GM19395 (cell line): ENCODE measurements at regions not wholly inside any gene's neighbourhood (a gene's known extent, or its start where the extent isn't known, plus 50 kb on each side); places are given as distances from the start of the nearest gene placed in this dataset.

Source experiments
- ATAC-seq: cut with Tn5 transposase; IDR thresholded peaks from one replicate; pipeline ENCODE4 v1.9.1; 2021; ENCODE audit warnings: mild to moderate bottlenecking, moderate library complexity; ENCODE audit not compliant: unreplicated experiment

DNA sequence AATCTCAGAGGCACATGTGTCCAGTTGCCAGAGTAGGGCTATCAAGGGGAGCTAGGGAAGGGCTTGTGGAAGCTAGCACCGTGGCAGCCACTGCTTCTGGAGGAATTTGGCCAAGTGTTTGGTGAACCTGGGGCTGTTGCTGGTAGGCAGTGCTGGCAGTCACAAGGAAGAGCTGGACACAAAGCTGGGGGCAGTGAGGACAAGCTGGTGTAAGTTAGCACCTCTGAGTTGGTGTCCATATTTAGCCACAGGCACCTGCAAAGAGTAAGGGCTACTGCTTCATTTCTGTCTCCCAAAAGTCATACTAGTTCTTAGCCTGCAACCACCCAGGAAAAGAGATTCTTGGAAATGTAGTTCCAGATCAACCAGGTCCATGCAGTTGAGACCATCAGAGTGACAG lies 359.4 kb downstream of the CSNK1G3 start:
- ATAC-seq: no peak

DNA sequence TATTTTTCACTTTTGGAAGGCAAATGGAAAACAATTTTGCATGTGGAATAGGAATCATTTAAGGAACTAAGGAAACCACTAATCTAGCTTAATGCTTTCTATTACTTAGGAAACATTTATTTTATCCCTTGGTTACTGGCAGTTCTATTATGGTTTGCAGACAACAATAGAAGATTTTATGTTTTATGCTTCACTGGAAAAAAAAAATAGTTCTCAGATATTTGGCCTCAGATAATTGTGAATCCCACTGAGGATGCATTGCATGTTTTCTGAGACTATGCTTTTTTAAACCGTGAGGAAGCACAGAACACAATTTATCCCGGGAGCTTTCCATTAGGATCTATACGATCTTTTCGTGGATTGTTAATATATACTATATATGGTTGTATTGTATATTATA lies 356.9 kb downstream of the CSNK1G3 start:
- no peak for ATAC-seq

DNA sequence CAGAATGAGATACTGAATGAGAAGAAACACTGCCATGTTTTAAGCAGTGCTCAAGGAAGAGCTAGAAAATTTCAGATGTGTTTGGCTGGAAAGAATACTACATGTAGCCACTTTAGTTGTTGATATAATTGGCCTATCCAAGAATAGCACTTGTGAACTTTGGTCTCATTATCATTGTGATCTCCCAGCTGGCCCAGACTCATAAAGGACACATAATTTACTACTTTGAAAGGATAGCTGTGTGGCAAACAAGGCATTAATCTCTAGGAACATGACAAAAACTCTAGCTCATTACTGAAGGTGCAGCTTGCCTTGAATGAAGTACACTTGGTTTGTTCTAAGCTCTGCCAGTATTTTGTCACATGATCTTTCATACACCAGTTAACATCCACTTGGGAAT lies 356.3 kb downstream of the CSNK1G3 start:
- no peak for ATAC-seq

DNA sequence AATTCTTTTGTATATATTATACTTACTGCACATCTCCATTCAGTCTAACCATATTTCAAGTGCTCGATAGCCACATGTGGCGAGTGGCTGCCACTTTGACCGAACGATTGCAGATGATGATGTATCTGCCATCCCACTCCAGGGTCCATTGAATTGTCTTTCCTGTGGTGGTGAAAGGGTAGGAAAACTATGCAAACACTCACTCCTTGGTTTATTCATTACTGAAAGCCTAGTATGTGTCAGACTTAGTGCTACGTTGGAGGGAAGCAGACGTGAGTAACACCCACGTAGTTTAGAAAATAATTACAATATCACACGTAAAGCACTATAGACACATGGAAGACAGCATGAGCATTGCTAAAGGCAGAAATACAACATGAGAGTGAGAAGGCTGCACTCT lies 353.7 kb downstream of the CSNK1G3 start:
- ATAC-seq: no peak

DNA sequence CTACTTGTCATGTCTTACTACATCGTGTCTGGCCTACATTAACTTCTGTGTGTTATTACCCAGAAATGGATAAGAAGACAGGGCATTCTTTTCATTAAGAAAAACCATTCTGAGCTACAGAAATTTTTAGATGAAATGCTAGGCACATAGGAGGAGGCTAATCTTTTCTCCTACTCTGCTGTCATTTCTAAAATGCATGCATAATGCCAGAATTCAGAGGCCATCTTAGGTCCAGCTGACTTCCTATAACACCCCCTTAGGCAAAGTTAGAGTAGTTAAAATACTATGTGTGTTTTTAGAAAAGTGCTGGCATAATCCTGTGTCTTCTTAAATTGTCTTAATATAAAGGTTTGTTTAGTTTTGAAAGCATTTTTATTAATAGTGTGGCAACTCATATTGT lies 352.6 kb downstream of the CSNK1G3 start:
- ATAC-seq: no peak

DNA sequence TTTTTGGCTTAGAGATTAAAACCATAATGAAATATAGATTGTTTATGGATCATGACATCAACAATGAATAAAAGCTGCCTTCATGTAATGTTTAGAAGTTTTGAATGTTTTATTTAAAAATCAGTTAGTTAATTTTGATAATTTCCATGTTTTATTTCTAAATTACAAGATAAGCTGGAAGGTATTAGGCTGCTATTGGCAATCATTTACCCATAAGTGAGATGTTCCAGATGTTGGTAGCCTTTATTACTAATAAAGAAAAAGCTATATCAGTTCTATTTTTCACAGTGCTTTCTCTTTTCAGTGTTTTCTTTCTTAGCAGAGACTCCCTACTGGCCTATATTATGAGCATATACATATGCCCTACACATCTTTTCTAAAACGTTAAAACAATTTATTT lies 347.0 kb downstream of the CSNK1G3 start:
- no peak for ATAC-seq

DNA sequence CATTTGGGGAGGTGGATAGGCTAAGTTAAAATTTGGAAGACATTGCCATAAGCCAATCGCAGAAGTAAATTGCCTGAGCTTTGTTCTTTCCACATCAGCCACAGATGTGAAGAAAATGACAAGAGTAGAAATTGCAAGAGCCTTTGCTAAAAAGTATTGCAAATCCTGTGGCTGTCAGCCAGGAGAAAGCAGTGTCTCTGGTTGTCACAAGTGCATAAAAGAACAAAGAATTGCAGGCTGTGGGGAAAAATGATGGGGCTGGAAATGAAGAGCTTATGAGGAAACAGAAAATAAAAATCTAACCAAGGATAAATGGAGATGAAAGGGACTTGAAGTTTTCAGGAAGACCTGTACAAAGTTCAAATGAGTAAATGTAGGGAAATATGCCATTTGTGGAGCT lies 344.8 kb downstream of the CSNK1G3 start:
- no peak for ATAC-seq

DNA sequence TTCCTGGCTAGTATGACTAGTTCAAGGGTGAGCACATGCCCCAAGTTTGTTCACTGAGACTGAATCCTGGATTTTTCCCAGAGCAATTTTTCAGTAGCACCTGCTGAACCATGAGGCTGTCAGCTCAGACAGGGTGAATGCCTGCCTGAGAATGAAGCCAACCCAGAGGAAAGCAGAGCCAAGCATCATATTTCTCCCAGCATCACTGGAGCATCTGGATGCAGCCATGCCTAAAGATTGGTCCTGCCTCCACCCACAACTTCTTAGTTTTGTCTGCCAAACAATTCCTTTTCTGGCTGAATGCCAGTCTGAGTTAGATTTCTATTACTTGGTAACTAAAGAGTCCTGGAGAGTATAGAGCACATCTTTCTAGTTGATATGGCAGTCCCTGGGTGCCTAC lies 343.6 kb downstream of the CSNK1G3 start:
- ATAC-seq: no peak

DNA sequence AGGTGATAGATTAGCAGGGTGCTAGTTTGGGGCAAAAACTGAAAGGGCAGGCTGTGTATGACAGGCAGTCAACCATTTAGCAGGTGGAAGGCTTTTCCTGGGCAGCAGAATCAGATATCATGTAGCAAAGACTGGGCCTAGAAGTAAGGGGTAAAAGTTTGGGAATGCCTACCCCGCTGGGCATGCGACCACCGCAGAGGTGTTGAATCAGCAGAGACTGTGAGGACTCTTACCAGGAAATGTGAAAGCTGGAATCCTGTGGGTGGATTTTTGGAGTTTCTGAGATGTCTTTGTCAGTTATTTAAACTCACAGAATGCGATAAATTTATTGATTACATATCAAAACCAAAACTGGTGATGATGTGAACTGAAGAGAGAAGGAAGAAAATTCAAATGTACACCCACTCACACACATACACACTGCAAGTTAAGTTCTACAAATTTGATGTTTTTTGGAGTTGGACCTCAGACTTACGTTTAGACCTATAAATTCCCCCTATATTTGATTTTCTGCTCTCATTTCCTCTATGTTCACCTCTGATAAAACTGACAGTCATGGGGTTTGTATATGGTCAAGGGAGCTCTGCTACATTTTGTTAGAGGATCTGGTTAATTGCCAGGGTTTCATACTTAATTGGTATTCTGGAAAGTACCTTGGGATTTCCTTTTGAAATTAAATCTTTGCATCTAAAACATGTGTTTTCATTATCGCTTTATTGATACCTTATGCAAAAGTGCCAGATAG lies 333.6 kb downstream of the CSNK1G3 start:
- no peak for ATAC-seq

DNA sequence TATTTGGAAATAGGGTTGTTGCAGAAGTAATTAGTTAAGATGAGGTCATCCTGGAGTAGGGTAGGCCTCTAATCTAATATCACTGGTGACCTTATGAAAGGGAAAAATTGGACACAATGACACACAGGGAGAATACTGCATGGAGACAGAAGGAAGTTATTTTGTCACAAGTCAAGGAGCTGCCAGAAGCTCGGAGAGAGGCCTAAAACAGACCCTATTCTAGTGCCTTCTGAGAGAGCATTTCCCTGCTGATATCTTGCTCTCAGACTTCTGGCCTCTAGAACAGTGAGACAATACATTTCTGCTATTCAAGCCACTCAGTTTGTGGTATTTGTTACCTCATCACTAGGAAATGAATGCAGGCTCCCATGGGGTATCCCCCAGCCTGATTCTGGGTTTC lies 332.9 kb downstream of the CSNK1G3 start:
- no peak for ATAC-seq

DNA sequence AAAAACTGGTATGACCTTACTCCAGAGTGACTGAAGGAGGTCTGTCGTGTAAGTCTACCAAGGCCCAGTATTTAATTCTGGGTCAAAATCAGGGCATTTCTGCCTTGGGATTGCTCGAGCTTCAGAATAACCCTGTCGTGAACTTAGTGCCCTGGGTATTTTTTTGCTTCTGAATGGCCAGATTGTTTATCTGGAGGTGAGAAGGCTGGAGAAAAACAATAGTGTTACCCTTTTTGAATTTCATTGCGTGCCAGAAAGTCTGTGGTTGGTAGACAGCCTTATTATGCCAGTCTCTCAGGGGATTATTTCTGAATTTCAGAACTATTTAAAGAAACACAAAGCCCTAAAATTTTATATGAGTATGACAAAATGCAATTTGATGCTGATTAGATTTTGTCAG lies 323.4 kb downstream of the CSNK1G3 start:
- ATAC-seq: no peak

DNA sequence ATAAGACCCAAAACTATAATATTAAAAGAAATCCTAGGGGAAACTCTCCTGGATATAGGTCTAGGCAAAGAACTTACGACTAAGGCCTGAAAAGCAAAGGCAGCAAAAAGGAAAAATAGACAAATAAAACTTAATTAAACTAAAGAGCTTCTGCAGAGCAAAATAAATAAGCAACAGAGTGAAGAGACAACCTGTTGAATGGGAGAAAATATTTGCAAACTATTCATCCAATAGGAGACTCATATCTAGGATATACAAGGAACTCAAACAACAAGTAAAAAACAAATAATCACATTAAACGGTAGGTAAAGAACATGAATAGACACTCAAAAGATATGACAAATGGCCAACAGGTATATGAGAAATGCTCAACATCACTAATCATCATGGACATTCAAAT lies 318.6 kb downstream of the CSNK1G3 start:
- ATAC-seq: no peak

DNA sequence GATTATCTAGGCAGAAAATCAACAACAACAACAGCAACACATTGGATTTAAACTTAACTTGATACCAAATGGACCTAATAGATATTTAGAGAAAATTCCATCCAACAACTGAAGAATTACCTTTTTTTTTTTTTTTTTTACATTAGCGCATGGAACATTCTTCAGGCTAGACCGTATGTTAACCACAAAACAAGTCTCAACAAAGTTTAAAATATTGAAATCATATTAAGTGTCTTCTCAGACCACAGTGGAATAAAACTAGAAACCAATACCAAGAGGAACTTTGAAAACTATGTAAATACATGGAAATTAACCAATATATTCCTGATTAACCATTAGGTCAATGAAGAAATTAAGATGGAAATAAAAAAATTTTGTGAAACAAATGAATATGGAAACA lies 315.8 kb downstream of the CSNK1G3 start:
- no peak for ATAC-seq

DNA sequence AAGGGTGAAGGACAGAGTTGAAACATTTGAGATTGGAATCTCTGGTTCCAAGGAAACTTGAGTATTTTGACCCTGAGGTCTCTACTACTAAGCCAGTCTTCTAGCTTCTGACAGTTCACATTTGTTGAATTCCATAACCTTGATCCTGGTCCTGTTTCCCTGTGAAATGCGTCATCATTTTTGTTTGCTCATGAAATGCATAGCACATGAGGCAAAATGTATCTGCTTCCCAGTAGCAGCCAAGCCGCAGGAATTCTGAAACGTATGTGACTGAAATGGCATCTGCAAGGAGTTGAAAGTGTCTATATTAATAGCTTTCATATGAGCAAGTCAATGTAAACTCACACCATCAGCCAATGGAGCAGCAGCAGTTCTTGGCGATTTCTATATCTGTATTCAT lies 307.9 kb downstream of the CSNK1G3 start:
- ATAC-seq: no peak

DNA sequence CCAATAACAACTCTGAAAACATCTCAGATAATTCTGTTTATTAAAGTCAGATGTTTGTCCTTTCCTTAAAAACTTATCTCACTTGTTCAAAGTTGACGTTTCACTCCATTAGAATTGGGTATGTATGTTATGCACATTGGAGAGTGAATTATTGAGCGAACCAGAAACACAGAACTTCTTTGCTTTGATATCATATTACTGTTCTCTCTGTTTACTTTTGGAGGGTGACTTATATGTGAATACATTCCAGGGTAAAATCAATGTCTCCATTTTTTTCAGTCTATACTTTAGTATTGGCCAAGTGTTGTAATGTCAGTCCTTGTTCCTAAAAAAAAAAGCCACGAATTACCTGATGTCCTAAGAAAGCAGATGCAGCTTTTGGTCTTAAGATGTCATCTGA lies 307.4 kb downstream of the CSNK1G3 start:
- no peak for ATAC-seq

DNA sequence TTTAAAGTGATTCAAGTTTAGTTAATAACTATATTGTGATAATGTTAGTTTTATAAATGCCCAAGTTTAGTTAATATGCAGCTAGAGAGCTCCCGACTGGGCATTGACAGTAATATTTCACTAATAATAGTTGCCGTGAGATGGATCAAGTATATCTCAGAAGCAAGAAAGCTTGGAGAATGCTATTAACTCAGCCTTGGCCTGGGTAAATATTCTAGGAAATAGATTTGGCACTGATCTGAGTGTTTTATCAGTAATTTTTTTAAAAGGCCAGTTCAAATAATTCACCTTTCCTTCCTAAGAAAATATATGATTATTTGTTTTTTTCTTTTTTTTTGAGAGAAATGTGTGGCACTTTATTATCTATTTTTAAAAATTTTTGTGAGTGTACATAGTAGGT lies 305.3 kb downstream of the CSNK1G3 start:
- no peak for ATAC-seq

DNA sequence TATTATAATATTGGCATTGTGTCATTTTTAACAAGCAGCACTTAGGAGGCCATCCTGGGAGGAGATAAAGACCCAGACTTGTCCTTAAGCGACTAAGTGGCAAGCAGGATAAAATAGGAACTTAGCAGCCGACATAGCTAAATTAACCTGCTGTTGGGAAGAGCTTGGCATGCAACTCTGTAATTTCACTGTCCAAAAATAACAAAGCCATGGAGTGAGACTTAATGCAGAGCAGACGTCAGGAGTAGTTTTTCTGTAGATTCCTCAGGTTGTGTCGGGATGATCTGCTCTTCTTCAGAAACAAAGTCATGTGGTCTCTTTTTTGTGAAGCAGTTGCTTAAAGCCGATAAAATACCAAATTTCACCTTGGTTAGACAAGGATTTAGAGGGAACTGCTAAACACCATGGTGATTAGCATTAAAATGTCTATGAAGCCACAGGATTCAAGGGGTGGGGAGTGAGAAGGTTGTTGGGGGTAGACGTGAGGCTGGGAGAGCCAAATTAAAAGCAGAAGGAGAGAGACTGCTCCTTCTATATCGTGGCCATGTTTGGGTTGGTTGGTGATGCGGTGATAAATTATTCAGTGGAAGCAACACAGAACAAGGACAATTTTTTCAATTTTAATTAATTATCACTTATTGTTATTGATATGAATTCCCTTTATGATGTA lies 303.0 kb downstream of the CSNK1G3 start:
- no peak for ATAC-seq

DNA sequence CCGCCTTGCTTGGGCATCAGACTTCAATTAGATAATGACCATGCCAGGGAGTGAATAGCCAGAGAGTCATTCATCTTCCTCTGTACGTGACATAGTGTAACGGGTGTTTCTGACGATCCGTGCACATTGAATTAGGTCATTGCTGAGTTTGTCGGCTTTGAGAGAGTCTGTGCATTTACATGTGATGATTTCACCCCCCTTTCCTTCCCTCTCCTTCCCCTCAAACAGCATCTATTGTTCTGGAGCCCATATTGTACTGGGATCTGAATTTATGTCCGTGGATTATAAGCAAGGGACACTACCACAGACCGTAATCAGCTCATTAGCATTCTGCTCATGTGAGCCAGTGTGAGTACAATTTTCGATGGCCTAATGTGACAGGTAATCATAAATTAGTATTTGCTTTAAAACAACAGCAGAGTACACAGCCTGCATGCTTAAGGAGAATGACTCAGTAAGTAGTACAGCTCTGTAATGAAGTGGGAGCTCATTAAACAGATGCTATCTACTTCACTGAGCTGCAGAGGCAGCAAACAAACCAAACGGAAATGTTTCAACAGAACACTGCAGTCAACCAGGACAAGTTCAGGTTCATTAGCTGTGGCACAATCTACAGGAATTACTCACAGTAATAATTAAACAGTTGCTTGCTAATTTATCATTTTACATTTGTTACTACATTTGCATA lies 302.1 kb downstream of the CSNK1G3 start:
- ATAC-seq: no peak

DNA sequence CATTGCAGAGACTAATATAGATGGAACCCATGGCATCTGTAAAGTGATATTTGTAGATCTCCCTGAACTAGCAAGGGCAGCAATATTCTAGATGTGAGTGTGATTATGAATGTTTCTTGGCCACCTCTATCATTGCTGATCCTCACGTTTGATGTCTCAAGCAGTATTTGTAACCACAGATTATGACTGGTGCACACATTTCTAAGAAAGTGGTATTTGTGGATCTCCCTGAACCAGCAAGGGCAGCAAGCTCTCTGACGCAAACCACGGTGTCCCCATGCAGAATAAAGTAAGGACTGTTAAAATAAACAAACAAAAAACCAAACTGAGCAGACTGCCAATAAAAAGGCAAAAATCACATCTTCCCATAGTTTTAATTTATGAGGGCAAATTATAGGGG lies 301.3 kb downstream of the CSNK1G3 start:
- ATAC-seq: no peak

DNA sequence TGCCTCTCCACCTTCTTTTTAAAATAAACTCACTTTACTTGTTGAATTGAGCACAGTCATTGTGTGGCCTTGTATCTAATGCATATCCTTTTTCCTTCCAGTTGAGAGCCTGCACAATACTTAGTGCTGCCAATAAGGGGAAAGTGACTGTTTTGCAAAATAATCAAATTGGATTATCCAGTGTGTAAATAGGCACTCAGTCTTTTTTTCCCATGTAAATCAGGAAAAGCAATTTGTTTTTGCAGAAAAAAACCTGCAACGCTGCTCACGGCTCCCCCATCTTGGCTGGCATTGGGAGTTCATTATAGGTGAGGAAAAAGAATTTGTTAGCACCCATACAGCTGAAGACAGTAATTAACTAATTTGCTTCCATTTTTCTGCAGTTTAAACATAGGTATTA lies 299.9 kb downstream of the CSNK1G3 start:
- no peak for ATAC-seq

DNA sequence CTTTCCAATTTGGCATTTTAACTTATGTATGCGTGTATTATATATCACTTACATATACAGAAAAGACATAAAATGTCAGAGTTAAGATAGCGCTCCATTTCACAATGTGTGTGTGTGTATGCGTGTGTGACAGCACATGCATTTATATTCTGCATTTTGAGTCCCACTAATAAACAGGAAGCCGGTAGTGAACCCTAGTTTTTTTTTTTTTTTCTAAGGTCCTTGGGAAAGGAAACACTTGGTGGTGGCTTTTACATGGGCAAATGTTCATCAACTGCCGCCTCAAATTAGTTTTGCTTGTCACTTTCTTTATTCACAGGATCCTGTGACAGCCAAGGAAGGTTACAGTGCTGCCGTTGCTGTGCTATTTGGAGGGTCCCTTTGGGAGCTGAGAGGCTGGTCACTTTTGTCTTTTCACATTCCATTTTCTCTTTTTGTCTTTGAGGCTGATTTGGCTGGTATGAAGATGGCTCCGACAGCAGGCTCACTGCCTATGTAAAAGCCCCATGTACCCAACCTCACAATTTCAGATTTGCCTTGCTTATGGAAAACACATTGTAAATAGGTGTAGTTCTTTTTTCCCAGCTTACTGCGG lies 298.9 kb downstream of the CSNK1G3 start:
- ATAC-seq: no peak

DNA sequence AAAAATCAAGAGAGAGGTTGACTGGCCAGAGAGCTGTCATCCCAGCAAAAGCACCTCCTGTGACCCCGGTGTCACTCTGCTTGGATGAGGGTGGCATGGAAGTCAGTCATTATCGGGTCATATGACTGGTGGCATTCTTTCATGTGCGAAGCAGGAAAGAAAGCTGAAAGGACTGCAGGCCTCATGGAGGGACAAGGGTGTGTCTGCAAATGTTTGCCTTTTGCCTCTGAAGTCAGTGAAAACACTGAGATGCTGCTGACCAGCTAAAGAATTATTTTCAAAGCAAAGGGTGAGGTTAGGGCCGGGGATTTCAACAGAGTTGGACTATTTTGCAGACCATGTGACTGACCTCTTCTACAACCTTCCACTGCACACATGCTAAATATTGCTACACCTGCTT lies 298.3 kb downstream of the CSNK1G3 start:
- ATAC-seq: no peak
